ENCODE measurements at regions not wholly inside any gene's neighbourhood (a gene's known extent, or its start where the extent isn't known, plus 50 kb on each side); places are given as distances from the start of the nearest gene placed in this dataset.
A peak's percentile ranks its signal among the peaks of the same experiment; 100 is the strongest.

GRCh38 chr13:95380468-95381211 lies 79.4 kb upstream of the ABCC4 start:
- FAIRE-seq (no peak), DNase-seq (ENCODE audit: low read depth) (peak; percentile 64)
- H2AFZ ChIP-seq (ENCODE audit: low read depth, low read length) = peak overlapping the region; percentile 54
- no peaks in the 10 kb centered on the region for H3K4me1 ChIP-seq (ENCODE audit: insufficient read depth, low read length)
- H4K20me1 ChIP-seq (ENCODE audit: insufficient read depth, low read length) = no peaks in the 10 kb centered on the region
- no peaks in the 10 kb centered on the region for H3K79me2 ChIP-seq (ENCODE audit: insufficient read depth, low read length)
- H3K4me3 Mint-ChIP-seq (ENCODE audit: unreplicated experiment) = no peak overlapping the region
- H3K9ac ChIP-seq (ENCODE audit: low read length) = no peak overlapping the region
- no peak overlapping the region for H3K27ac Mint-ChIP-seq (ENCODE audit: unreplicated experiment)
- H3K27ac ChIP-seq (ENCODE audit: low read depth, low read length) = no peak overlapping the region
- peak overlapping the region; percentile 71 for H3K4me2 ChIP-seq (ENCODE audit: low read length)
- no peaks in the 10 kb centered on the region for H3K9me3 Mint-ChIP-seq (ENCODE audit: unreplicated experiment)
- no peak for TF ChIP-seq EZH2 (IDR thresholded peaks at IDR 0.05; ENCODE audit: insufficient read depth, low read length)
- TF ChIP-seq, protein P1, sequence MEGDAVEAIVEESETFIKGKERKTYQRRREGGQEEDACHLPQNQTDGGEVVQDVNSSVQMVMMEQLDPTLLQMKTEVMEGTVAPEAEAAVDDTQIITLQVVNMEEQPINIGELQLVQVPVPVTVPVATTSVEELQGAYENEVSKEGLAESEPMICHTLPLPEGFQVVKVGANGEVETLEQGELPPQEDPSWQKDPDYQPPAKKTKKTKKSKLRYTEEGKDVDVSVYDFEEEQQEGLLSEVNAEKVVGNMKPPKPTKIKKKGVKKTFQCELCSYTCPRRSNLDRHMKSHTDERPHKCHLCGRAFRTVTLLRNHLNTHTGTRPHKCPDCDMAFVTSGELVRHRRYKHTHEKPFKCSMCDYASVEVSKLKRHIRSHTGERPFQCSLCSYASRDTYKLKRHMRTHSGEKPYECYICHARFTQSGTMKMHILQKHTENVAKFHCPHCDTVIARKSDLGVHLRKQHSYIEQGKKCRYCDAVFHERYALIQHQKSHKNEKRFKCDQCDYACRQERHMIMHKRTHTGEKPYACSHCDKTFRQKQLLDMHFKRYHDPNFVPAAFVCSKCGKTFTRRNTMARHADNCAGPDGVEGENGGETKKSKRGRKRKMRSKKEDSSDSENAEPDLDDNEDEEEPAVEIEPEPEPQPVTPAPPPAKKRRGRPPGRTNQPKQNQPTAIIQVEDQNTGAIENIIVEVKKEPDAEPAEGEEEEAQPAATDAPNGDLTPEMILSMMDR (IDR thresholded peaks at IDR 0.05; ENCODE audit: insufficient read depth, low read depth, low read length) = peak; percentile 92
- H3K9me3 ChIP-seq (ENCODE audit: insufficient read depth, low read depth, low read length) = no peaks in the 10 kb centered on the region
- H3K4me1 Mint-ChIP-seq (ENCODE audit: low read depth, unreplicated experiment) = peaks cover 2% of the 10 kb centered on the region
- no peaks in the 10 kb centered on the region for H3K36me3 Mint-ChIP-seq (ENCODE audit: low read depth, unreplicated experiment)
- H3K27me3 ChIP-seq (ENCODE audit: insufficient read depth, low read length) = peaks cover 4% of the 10 kb centered on the region
- H3K27me3 Mint-ChIP-seq (ENCODE audit: low read depth, unreplicated experiment) = no peaks in the 10 kb centered on the region
- no peak overlapping the region for H3K4me3 ChIP-seq (ENCODE audit: insufficient read depth, low read depth, low read length)
- no peaks in the 10 kb centered on the region for H3K36me3 ChIP-seq (ENCODE audit: insufficient read depth, low read length)

- TF ChIP-seq, protein P1 (IDR thresholded peaks at IDR 0.05; ENCODE audit: insufficient read depth, low read depth, low read length) = no peak
- TF ChIP-seq EZH2 (IDR thresholded peaks at IDR 0.05; ENCODE audit: insufficient read depth, low read length) = no peak
- Mint-ChIP-seq H3K27me3 (ENCODE audit: low read depth, unreplicated experiment) (no peaks in the 10 kb centered on the region), H3K4me3 (ENCODE audit: unreplicated experiment) (no peak overlapping the region), H3K27ac (ENCODE audit: unreplicated experiment) (no peak overlapping the region), H3K36me3 (ENCODE audit: low read depth, unreplicated experiment) (no peaks in the 10 kb centered on the region), H3K4me1 (ENCODE audit: low read depth, unreplicated experiment) (peaks cover 2% of the 10 kb centered on the region), H3K9me3 (ENCODE audit: unreplicated experiment) (peaks cover 2% of the 10 kb centered on the region)
- Histone ChIP-seq H3K27ac (ENCODE audit: low read depth, low read length) (no peak overlapping the region), H4K20me1 (ENCODE audit: insufficient read depth, low read length) (no peaks in the 10 kb centered on the region), H3K4me1 (ENCODE audit: insufficient read depth, low read length) (no peaks in the 10 kb centered on the region), H3K4me3 (ENCODE audit: insufficient read depth, low read depth, low read length) (no peak overlapping the region), H3K9ac (ENCODE audit: low read length) (no peak overlapping the region), H3K36me3 (ENCODE audit: insufficient read depth, low read length) (no peaks in the 10 kb centered on the region), H3K27me3 (ENCODE audit: insufficient read depth, low read length) (peaks cover 4% of the 10 kb centered on the region), H2AFZ (ENCODE audit: low read depth, low read length) (no peak overlapping the region), H3K4me2 (ENCODE audit: low read length) (no peak overlapping the region), H3K79me2 (ENCODE audit: insufficient read depth, low read length) (no peaks in the 10 kb centered on the region), H3K9me3 (ENCODE audit: insufficient read depth, low read depth, low read length) (no peaks in the 10 kb centered on the region)
- FAIRE-seq (no peak), DNase-seq (ENCODE audit: low read depth) (no peak)
These were observed 79.9 kb upstream of the ABCC4 start for GRCh38 chr13:95381212-95381527.

DNA sequence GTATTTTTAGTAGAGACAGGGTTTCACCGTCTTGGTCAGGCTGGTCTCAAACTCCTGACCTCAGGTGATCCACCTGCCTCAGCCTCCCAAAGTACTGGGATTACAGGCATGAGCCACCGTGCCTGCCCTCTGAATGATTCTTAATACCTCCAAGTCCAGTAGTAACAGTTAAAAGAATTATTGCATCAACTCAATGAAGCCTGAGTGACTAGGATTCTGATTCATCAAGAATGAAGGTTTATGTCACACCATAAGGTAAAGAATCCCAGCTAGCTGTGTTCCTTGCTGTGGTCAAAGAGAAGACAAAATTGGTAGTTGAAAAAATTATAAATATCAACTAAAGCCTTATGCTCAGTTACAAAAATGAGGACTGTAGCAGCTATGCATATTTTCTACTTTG lies 81.2 kb upstream of the ABCC4 start:
- H2AFZ ChIP-seq (ENCODE audit: low read depth, low read length) = no peak overlapping the region
- no peaks in the 10 kb centered on the region for H3K9me3 ChIP-seq (ENCODE audit: insufficient read depth, low read depth, low read length)
- FAIRE-seq (no peak), DNase-seq (ENCODE audit: low read depth) (no peak)
- Mint-ChIP-seq H3K4me1 (ENCODE audit: low read depth, unreplicated experiment) (peaks cover 2% of the 10 kb centered on the region), H3K4me3 (ENCODE audit: unreplicated experiment) (no peak overlapping the region), H3K36me3 (ENCODE audit: low read depth, unreplicated experiment) (no peaks in the 10 kb centered on the region), H3K9me3 (ENCODE audit: unreplicated experiment) (peaks cover 2% of the 10 kb centered on the region), H3K27me3 (ENCODE audit: low read depth, unreplicated experiment) (no peaks in the 10 kb centered on the region), H3K27ac (ENCODE audit: unreplicated experiment) (no peak overlapping the region)
- no peaks in the 10 kb centered on the region for H4K20me1 ChIP-seq (ENCODE audit: insufficient read depth, low read length)
- H3K9ac ChIP-seq (ENCODE audit: low read length) = no peak overlapping the region
- no peaks in the 10 kb centered on the region for H3K36me3 ChIP-seq (ENCODE audit: insufficient read depth, low read length)
- no peak for TF ChIP-seq EZH2 (IDR thresholded peaks at IDR 0.05; ENCODE audit: insufficient read depth, low read length)
- TF ChIP-seq, protein P1 (IDR thresholded peaks at IDR 0.05; ENCODE audit: insufficient read depth, low read depth, low read length) = no peak
- peaks cover 4% of the 10 kb centered on the region for H3K27me3 ChIP-seq (ENCODE audit: insufficient read depth, low read length)
- no peaks in the 10 kb centered on the region for H3K4me1 ChIP-seq (ENCODE audit: insufficient read depth, low read length)
- no peak overlapping the region for H3K4me2 ChIP-seq (ENCODE audit: low read length)
- H3K79me2 ChIP-seq (ENCODE audit: insufficient read depth, low read length) = no peaks in the 10 kb centered on the region
- no peak overlapping the region for H3K27ac ChIP-seq (ENCODE audit: low read depth, low read length)
- H3K4me3 ChIP-seq (ENCODE audit: insufficient read depth, low read depth, low read length) = no peak overlapping the region
